DOHH2 (cell line): ENCODE measurements at regions not wholly inside any gene's neighbourhood (a gene's known extent, or its start where the extent isn't known, plus 50 kb on each side); places are given as distances from the start of the nearest gene placed in this dataset.

Experiments
- H3F3A ChIP-seq: fragments of 200-600 bp; sonication (generic), shearing (Covaris generic); 2 replicates; pipeline ENCODE4 v1.6.0; 2016; ENCODE audit warnings: antibody characterized with exemption, mild to moderate bottlenecking; ENCODE audit not compliant: control insufficient read depth, insufficient read depth
- H3K27ac ChIP-seq: fragments of 200-600 bp; sonication (generic); 2 replicates; pipeline ENCODE4 v1.5.1; 2014; ENCODE audit warnings: low read depth, mild to moderate bottlenecking, low read length, moderate library complexity
- H3K27me3 ChIP-seq: fragments of 200-600 bp; sonication (generic); 2 replicates; pipeline ENCODE4 v1.6.1; 2014; ENCODE audit warnings: mild to moderate bottlenecking, low read length, mixed read lengths; ENCODE audit not compliant: control insufficient read depth
- H3K36me3 ChIP-seq: fragments of 200-600 bp; sonication (generic); 2 replicates; pipeline ENCODE4 v1.6.1; 2014; ENCODE audit warnings: mild to moderate bottlenecking, low read length, moderate library complexity, mixed read lengths; ENCODE audit not compliant: control insufficient read depth
- H3K4me1 ChIP-seq: fragments of 200-600 bp; sonication (generic); 2 replicates; pipeline ENCODE4 v1.6.1; 2014; ENCODE audit warnings: mild to moderate bottlenecking, low read length, mixed read lengths; ENCODE audit not compliant: control insufficient read depth
- H3K4me2 ChIP-seq: fragments of 200-600 bp; sonication (generic); 2 replicates; pipeline ENCODE4 v1.6.0; 2014; ENCODE audit warnings: mild to moderate bottlenecking, low read length, moderate library complexity
- H3K4me3 ChIP-seq: fragments of 200-600 bp; sonication (generic); 2 replicates; pipeline ENCODE4 v1.5.1; 2014; ENCODE audit warnings: mild to moderate bottlenecking, low read length, mixed read lengths
- H3K79me2 ChIP-seq: fragments of 200-600 bp; sonication (generic); 2 replicates; pipeline ENCODE4 v1.6.1; 2014; ENCODE audit warnings: mild to moderate bottlenecking, low read length, mixed read lengths; ENCODE audit not compliant: control insufficient read depth
- H3K9me2 ChIP-seq: fragments of 200-600 bp; sonication (generic); replicated peaks from 2 replicates; pipeline ENCODE4 v1.6.1; 2014; ENCODE audit warnings: mild to moderate bottlenecking, low read length, mixed read lengths; ENCODE audit not compliant: control insufficient read depth
- H3K9me3 ChIP-seq: fragments of 200-600 bp; sonication (generic); 2 replicates; pipeline ENCODE4 v1.6.1; 2014; ENCODE audit warnings: antibody characterized with exemption, low read length, mixed read lengths; ENCODE audit not compliant: control insufficient read depth, insufficient read depth
- H4K20me1 ChIP-seq: fragments of 200-600 bp; sonication (generic); 2 replicates; pipeline ENCODE4 v1.6.0; 2014; ENCODE audit warnings: low read depth, mild to moderate bottlenecking, antibody characterized with exemption, low read length, moderate library complexity; ENCODE audit not compliant: control insufficient read depth, insufficient read depth
- CTCF ChIP-seq: fragments of 200-600 bp; sonication (generic); IDR thresholded peaks from one replicate; pipeline ENCODE4 v1.5.1; 2014; ENCODE audit warnings: antibody characterized with exemption, mild to moderate bottlenecking, low read depth, low read length; ENCODE audit not compliant: poor library complexity, severe bottlenecking
- EZH2phosphoT487 ChIP-seq: fragments of 200-600 bp; sonication (generic); IDR thresholded peaks from 2 replicates; pipeline ENCODE4 v1.6.1; 2017; ENCODE audit warnings: borderline replicate concordance, mild to moderate bottlenecking, antibody characterized with exemption, low read length, moderate library complexity, mixed read lengths

- H4K20me1 ChIP-seq: no peaks in the 10 kb centered on the region
- no peaks in the 10 kb centered on the region for H3K79me2 ChIP-seq
- no peaks in the 10 kb centered on the region for H3K27me3 ChIP-seq
- H3K36me3 ChIP-seq: no peaks in the 10 kb centered on the region
- H3K4me3 ChIP-seq: no peak overlapping the region
- H3K9me3 ChIP-seq: no peaks in the 10 kb centered on the region
- no peaks in the 10 kb centered on the region for H3K9me2 ChIP-seq
- H3K4me2 ChIP-seq: no peak overlapping the region
- TF ChIP-seq CTCF (no peak), EZH2phosphoT487 (no peak)
- H3K4me1 ChIP-seq: no peaks in the 10 kb centered on the region
- H3K27ac ChIP-seq: no peak overlapping the region
- H3F3A ChIP-seq: no peaks in the 10 kb centered on the region
These were observed 1117.7 kb downstream of the CBLN2 start for GRCh38 chr18:71426441-71426840.

- H3K79me2 ChIP-seq: no peaks in the 10 kb centered on the region
- H3K9me2 ChIP-seq: no peaks in the 10 kb centered on the region
- no peaks in the 10 kb centered on the region for H3F3A ChIP-seq
- no peak overlapping the region for H3K4me3 ChIP-seq
- TF ChIP-seq EZH2phosphoT487 (no peak), CTCF (no peak)
- no peaks in the 10 kb centered on the region for H3K36me3 ChIP-seq
- no peaks in the 10 kb centered on the region for H4K20me1 ChIP-seq
- no peak overlapping the region for H3K4me2 ChIP-seq
- no peaks in the 10 kb centered on the region for H3K9me3 ChIP-seq
- H3K27me3 ChIP-seq: no peaks in the 10 kb centered on the region
- no peak overlapping the region for H3K27ac ChIP-seq
- no peaks in the 10 kb centered on the region for H3K4me1 ChIP-seq
These were observed 1116.4 kb downstream of the SOCS6 start for GRCh38 chr18:71405169-71405809.

- no peaks in the 10 kb centered on the region for H3F3A ChIP-seq
- H3K27me3 ChIP-seq: no peaks in the 10 kb centered on the region
- no peak overlapping the region for H3K27ac ChIP-seq
- no peaks in the 10 kb centered on the region for H3K36me3 ChIP-seq
- TF ChIP-seq EZH2phosphoT487: no peak
- TF ChIP-seq CTCF: no peak
- no peaks in the 10 kb centered on the region for H3K4me1 ChIP-seq
- H3K4me2 ChIP-seq: no peak overlapping the region
- no peaks in the 10 kb centered on the region for H4K20me1 ChIP-seq
- no peaks in the 10 kb centered on the region for H3K9me2 ChIP-seq
- no peaks in the 10 kb centered on the region for H3K79me2 ChIP-seq
- no peak overlapping the region for H3K4me3 ChIP-seq
- no peaks in the 10 kb centered on the region for H3K9me3 ChIP-seq
These were observed 1114.7 kb downstream of the SOCS6 start for GRCh38 chr18:71403501-71403900.
